Gastroesophageal sphincter (tissue), 4 donors: ENCODE measurements at regions not wholly inside any gene's neighbourhood (a gene's known extent, or its start where the extent isn't known, plus 50 kb on each side); places are given as distances from the start of the nearest gene placed in this dataset.

Experiments
- ATAC-seq: fragments of 150-250 bp; one replicate; pipeline ENCODE4 v1.9.1; 2016; ENCODE audit warnings: mild to moderate bottlenecking, moderate library complexity
- H3K27ac ChIP-seq, 4 donors: fragments of 200-600 bp; sonication (generic) in 3 of 4; 1 replicate in 3 of 4; 2 replicates in 1 of 4; pipeline ENCODE4 v1.5.1; 2016 to 2019
- H3K27me3 ChIP-seq: fragments of 200-600 bp; sonication (generic); one replicate; pipeline ENCODE4 v1.5.1; 2019
- H3K36me3 ChIP-seq, 2 donors: fragments of 200-600 bp; sonication (generic); one replicate each; pipeline ENCODE4 v1.5.1; 2019; ENCODE audit warnings: control low read depth in 1 of 2
- H3K4me1 ChIP-seq, 3 donors: fragments of 200-600 bp; sonication (generic); 1 replicate in 2 of 3; 2 replicates in 1 of 3; pipeline ENCODE4 v1.5.1; 2016 to 2019; ENCODE audit warnings: control low read depth in 2 of 3
- H3K4me3 ChIP-seq, 2 donors: fragments of 200-600 bp; sonication (generic); one replicate each; pipeline ENCODE4 v1.5.1; 2019; ENCODE audit warnings: mild to moderate bottlenecking in 1 of 2, moderate library complexity in 1 of 2
- H3K9me3 ChIP-seq, 3 donors: fragments of 200-600 bp; sonication (generic); one replicate each; pipeline ENCODE4 v1.5.1; 2017 to 2019; ENCODE audit warnings: control low read depth in 2 of 3
- CTCF ChIP-seq, 4 experiments: fragments of 200-600 bp in 2 of 4; fragments of 450-650 bp in 2 of 4; sonication (generic) in 1 of 4; IDR thresholded peaks; one replicate each; pipeline ENCODE4 v1.5.1; 2017 to 2019; ENCODE audit warnings: antibody characterized with exemption in 4 of 4, mild to moderate bottlenecking in 2 of 4, moderate library complexity in 2 of 4
- EP300 ChIP-seq: sonication (generic); formaldehyde crosslinking; IDR thresholded peaks from one replicate; pipeline ENCODE4 v1.6.1; 2017; ENCODE audit warnings: antibody characterized with exemption, mild to moderate bottlenecking
- POLR2A ChIP-seq, 2 donors: fragments of 450-650 bp; IDR thresholded peaks; one replicate each; pipeline ENCODE4 v1.6.1; 2017; ENCODE audit warnings: antibody characterized with exemption in 2 of 2, mild to moderate bottlenecking in 2 of 2, moderate library complexity in 1 of 2
- POLR2AphosphoS5 ChIP-seq: sonication (generic); formaldehyde crosslinking; IDR thresholded peaks from one replicate; pipeline ENCODE4 v1.6.1; 2017; ENCODE audit warnings: antibody characterized with exemption
- WGBS, 2 donors: methylation state at CpG; one replicate each; pipeline ENCODE4 v1.1.5; 2018; ENCODE audit warnings: low coverage in 1 of 2; 5-methylcytosine and 5-hydroxymethylcytosine counted together

GRCh38 chr12:115626210-115626609 is 651.3 kb downstream of the MED13L start:
- Histone ChIP-seq H3K36me3 (no peaks in the 10 kb centered on the region), H3K9me3 (peaks cover 0 to 35% (median 0%) of the 10 kb centered on the region in 3 donors), H3K27ac (no peak overlapping the region), H3K4me3 (no peak overlapping the region), H3K27me3 (peaks cover 21% of the 10 kb centered on the region), H3K4me1 (no peaks in the 10 kb centered on the region)
- TF ChIP-seq CTCF (IDR thresholded peaks at IDR 0.05), result no peak
- no peak for TF ChIP-seq POLR2A (IDR thresholded peaks at IDR 0.05)
- no peak for TF ChIP-seq POLR2AphosphoS5
- no peak for TF ChIP-seq EP300
- 64 to 69% methylated on average over 3 of the region's 3 CpGs for WGBS, 2 donors
- no peak for ATAC-seq

- peak; percentile 54 for ATAC-seq
- peaks cover 35% of the 10 kb centered on the region for H3K27me3 ChIP-seq
- peaks cover 0 to 24% (median 0%) of the 10 kb centered on the region in 3 donors for H3K9me3 ChIP-seq
- no peaks in the 10 kb centered on the region for H3K4me1 ChIP-seq
- no peak overlapping the region for H3K4me3 ChIP-seq
- H3K36me3 ChIP-seq, result no peaks in the 10 kb centered on the region
- no peak overlapping the region for H3K27ac ChIP-seq
- TF ChIP-seq EP300, result no peak
- TF ChIP-seq CTCF (IDR thresholded peaks at IDR 0.05), result no peak
- TF ChIP-seq POLR2AphosphoS5, result peak; percentile 23
- WGBS, 2 donors, result 14 to 24% methylated on average over 1 to 4 of the region's 18 CpGs
These were observed 653.6 kb downstream of the MED13L start for GRCh38 chr12:115623764-115624334.

GRCh38 chr12:115623275-115623674 is 654.2 kb downstream of the MED13L start:
- ATAC-seq, result no peak
- no peak overlapping the region for H3K4me3 ChIP-seq
- TF ChIP-seq CTCF (IDR thresholded peaks at IDR 0.05), result no peak
- no peak for TF ChIP-seq POLR2AphosphoS5
- TF ChIP-seq POLR2A (IDR thresholded peaks at IDR 0.05), result no peak
- no peak for TF ChIP-seq EP300

GRCh38 chr12:115620816-115621215 is 656.7 kb downstream of the MED13L start:
- H3K9me3 ChIP-seq, result peaks cover 0 to 14% (median 0%) of the 10 kb centered on the region in 3 donors
- no peak overlapping the region for H3K4me3 ChIP-seq
- no peak for ATAC-seq
- no peak for TF ChIP-seq POLR2A (IDR thresholded peaks at IDR 0.05)
- no peak for TF ChIP-seq POLR2AphosphoS5
- no peak for TF ChIP-seq CTCF (IDR thresholded peaks at IDR 0.05)
- TF ChIP-seq EP300, result no peak
- 46 to 71% methylated on average over 3 to 4 of the region's 4 CpGs for WGBS, 2 donors
- no peaks in the 10 kb centered on the region for H3K4me1 ChIP-seq
- no peak overlapping the region for H3K27ac ChIP-seq
- H3K27me3 ChIP-seq, result peaks cover 38% of the 10 kb centered on the region
- H3K36me3 ChIP-seq, result no peaks in the 10 kb centered on the region

More at GRCh38 chr12:115623275-115623674, 654.2 kb downstream of the MED13L start:
- WGBS, 2 donors, result 74 to 89% methylated on average over 5 of the region's 5 CpGs
- H3K36me3 ChIP-seq, result no peaks in the 10 kb centered on the region
- H3K4me1 ChIP-seq, result no peaks in the 10 kb centered on the region
- peaks cover 0 to 24% (median 0%) of the 10 kb centered on the region in 3 donors for H3K9me3 ChIP-seq
- H3K27ac ChIP-seq, result no peak overlapping the region
- peaks cover 38% of the 10 kb centered on the region for H3K27me3 ChIP-seq

- Histone ChIP-seq H3K4me3 (no peak overlapping the region), H3K36me3 (no peaks in the 10 kb centered on the region), H3K27ac (no peak overlapping the region), H3K27me3 (peaks cover 36% of the 10 kb centered on the region), H3K4me1 (no peaks in the 10 kb centered on the region), H3K9me3 (peaks cover 0 to 5% (median 0%) of the 10 kb centered on the region in 3 donors)
- ATAC-seq, result no peak
- WGBS, 2 donors, result 69 to 83% methylated on average over 2 of the region's 3 CpGs
- TF ChIP-seq EP300, result no peak
- no peak for TF ChIP-seq CTCF (IDR thresholded peaks at IDR 0.05)
- no peak for TF ChIP-seq POLR2A (IDR thresholded peaks at IDR 0.05)
- TF ChIP-seq POLR2AphosphoS5, result no peak
These were observed 657.6 kb downstream of the MED13L start for GRCh38 chr12:115619889-115620288.
